Kasumi-1 (cell line): ENCODE measurements at regions not wholly inside any gene's neighbourhood (a gene's known extent, or its start where the extent isn't known, plus 50 kb on each side); places are given as distances from the start of the nearest gene placed in this dataset.
A peak's percentile ranks its signal among the peaks of the same experiment; 100 is the strongest.
"Not testable (repeated sequence)": the region's sequence is repeated elsewhere in the genome, so short reads cannot be mapped to it uniquely, and the experiment has no call there.

Experiments
- DNase-seq, 2 experiments: peaks; one replicate each; lab custom pipeline; 2025; lab: John Stamatoyannopoulos, UW

DNA sequence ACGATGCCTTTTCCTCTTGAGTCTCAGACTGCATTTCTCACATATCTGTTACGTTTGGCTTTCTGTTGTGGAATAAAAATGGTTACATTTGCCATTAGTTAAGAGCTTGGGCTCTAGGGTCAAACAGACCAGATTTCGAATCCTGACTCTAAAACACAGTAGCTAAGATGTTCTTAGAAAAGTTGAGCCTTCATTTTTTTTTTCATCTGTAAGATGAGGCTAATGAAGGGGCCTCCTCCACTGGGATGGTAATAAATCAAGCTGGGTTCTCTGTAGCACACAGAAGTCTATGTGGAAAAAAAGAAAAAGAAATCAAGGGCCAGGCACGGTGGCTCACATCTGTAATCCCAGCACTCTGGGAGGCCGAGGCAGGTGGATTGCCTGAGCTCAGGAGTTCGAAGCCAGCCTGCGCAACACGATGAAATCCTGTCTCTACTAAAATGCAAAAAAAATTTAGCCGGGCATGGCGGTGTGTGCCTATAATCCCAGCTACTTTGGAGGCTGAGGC is 49.9 kb upstream of the CAPRIN1 start:
- DNase-seq = no peak

DNA sequence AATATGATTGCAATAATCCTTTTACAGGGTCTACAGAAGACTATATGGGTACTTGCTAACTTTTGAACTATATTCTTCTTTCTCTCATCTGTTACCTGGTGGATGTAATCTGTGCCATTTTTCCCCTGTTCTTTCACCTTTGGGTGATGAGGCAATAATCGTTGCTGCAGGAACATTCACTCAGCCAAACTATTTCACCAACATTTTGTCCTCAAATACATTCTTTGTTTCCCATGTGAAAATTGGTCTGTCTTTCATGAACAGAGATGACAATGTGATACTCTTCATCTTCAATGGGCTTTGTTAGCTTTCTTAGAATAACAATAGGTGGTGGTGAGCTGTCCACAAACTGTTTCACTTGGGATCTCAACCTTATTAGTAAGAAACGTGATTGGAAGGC is 52.1 kb upstream of the CAPRIN1 start:
- no peak for DNase-seq

DNA sequence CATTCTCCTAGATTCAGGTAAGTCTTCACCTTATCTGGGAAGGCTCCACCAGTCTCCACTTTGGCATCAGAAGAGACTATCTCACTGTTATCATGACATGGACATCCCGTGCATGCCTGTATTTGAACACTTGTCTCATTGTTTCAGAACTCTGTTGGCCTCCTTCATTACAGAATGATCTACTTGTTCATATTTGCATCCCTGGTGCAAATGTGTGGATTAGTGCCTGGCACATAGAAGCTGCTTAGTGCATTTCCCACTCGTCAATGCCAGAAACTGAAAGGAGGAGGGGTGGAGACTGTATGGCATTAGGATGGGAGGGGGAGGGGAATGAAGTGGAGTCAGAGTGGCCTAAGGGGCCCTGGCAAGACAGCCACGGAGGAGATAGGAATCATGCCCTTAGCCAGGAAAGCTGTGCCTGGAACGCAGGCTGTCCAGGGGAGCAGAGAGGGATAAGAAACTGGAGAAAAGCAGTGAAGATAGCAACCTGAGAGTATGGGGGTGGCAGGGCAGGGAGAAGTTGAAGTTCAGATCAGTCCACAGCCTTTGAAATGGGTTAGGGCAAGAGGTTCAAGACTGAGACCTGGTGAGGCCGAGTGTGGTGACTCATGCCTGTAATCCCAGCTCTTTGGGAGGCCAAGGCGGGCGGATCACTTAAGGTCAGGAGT is 53.8 kb upstream of the CAPRIN1 start:
- DNase-seq = no peak

DNA sequence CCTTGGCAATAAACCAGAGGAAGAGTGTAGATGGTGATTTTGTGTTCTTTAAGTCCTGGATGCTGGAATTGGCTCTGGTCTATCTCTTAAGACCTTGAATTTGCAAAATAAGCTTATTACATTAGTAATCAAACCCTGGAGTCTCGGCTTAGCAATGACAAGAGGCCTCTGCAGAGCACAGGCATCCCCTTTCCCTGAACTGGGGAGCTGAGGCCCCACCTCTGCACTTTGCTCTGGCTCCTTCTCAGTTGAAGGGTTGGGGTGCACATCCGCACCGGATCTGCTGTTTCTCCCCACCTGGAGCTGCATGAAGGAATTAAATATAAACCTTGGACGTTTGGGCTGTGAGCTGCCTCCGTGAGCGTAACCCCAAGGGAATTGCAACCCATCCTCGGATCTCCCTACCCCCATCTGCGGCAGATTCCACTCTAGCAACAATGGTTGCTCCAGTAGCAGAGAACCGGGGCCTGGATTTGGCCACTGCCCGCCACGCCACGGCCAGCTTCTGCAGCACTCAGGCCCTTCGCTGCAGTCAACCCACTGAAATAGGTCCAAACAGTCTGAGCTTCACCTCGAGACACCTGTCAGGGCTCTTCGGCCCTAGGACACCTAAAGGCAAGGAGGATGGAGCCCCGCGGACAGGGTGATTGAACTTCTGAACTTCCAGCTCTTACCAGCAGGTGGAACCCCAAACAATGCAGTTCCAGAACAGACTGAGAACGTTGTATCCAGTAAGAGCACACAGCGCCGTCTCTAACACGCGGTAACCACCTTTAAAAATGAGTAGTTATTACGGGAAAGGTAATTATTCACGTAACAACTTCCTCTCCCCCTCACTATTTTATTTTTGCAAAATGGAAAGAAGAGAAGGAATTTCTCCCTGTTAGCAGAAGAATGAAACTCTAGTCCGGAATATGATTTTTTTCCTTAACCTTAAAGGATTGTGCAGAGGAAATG is 54.8 kb upstream of the CAPRIN1 start:
- peak; percentile 80 to 87 for DNase-seq

DNA sequence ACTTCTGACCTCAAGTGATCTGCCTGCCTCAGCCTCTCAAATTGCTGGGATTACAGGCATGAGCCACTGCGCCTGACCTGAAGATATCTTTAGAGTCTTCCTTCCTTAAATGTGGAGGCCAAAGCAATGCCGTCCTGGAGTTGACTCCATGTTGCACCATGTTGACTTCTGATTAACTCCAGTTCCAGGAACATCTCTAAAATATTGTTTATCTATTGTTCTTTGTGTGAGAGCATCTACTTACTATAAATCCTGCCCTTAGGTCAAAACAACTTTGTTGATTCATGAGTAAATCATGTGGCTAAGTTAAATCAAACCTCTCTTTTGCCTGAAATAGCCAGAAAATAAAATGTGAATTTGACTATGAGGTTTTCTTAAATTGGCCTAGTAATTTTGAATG is 56.6 kb upstream of the CAPRIN1 start:
- DNase-seq = no peak

DNA sequence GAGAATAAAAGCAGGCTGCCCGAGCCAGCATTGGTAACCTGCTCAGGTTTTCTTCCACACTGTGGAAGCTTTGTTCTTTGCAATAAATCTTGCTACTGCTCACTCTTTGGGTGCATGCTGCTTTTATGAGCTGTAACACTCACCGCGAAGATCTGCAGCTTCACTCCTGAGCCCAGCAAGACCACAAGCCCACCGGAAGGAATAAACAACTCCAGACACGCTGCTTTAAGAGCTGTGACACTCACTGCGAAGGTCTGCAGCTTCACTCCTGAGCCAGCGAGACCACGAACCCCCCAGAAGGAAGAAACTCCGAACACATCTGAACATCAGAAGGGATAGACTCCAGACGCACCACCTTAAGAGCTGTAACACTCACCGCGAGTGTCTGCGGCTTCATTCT is 60.4 kb upstream of the CAPRIN1 start:
- not testable (repeated sequence) for DNase-seq

DNA sequence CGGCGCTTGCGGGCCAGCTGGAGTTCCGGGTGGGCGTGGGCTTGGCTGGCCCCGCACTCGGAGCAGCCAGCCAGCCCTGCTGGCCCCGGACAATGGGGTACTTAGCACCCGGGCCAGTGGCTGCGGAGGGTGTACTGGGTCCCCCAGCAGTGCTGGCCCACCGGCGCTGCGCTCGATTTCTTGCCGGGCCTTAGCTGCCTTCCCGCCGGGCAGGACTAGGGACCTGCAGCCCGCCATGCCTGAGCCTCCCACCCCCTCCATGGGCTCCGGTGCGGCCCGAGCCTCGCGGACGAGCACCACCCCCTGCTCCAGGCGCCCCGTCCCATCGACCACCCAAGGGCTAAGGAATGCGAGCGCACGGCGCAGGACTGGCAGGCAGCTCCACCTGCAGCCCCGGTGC is 61.4 kb upstream of the CAPRIN1 start:
- DNase-seq = not testable (repeated sequence)

DNA sequence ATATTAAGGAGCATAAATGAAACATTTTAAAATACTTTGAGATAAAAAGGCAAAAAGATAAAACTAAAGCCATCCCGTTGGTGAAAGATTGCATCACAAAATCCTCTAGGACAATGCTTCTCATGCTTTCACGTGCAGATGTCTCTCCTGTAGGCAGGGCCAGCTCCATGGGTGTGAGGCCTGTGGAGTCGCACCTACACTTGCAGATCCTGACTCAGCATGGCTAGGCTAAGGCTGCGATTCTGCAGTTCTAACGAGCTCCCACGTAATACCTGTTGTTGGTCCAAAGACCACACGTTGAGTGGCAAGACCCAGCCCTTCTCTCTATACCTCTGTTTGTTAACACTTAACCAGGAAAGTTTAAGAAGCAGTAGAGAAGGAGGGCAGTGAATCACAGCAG is 62.1 kb upstream of the CAPRIN1 start:
- DNase-seq = no peak

DNA sequence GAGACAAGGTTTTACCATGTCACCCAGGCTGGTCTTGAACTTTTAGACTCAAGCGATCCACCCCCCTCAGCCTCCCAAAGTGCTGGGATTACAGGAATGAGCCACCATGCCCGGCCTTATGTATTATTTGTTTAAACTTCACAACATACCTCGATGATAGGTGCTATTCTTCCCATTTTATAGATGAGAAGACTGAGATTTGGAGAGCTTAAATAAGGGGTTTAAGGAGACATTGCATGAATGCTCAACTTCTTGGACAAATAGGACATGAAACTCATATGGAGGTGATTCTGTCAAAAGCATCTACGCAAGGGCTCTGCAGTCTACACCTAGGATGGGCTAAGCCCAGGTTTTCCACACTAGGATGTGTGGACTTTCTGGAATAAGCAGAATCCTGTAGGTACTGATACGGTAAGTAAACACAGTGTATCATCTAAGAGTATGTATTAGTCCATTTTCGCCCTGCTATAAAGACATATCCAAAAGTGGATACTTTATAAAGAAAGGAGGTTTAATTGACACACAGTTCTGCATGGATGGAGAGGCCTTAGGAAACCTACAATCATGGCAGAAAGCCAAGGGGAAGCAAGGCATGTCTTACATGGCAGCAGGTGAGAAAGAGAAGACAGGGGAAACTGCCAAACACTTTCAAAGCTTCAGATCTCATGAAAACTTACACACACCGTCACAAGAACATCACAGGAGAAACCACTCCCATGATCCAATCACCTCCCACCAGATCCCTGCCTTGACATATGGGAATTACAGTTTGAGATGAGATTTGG is 62.8 kb upstream of the CAPRIN1 start:
- no peak for DNase-seq

DNA sequence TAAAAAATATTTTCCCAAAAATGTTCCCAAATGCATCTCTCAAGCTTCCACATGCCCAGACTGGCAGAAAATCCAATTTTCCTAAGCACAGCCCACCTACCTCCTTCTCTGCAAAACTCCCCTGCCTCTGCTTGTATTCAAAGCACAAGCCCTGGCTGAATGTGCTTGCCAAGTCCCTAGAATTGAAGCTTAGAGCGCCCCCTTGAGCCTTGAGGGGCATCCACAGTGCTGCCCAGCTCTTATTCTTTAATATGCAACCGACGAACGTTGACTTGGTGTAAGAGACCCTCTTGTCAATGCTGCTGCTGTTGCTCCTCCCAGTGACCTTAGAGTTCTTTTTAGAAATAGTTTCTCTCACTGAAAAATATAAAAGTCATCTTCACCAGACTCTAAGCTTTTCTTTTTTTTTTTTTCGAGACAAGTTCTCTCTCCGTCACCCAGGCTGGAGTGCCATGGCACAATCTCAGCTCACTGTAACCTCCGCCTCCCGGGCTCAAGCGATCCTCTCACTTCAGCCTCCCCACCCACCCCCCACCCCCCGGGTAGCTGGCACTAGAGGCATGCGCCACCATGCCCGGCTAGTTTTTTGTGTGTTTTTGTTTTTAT is 63.5 kb upstream of the CAPRIN1 start:
- peak; percentile 89 to 91 for DNase-seq

DNA sequence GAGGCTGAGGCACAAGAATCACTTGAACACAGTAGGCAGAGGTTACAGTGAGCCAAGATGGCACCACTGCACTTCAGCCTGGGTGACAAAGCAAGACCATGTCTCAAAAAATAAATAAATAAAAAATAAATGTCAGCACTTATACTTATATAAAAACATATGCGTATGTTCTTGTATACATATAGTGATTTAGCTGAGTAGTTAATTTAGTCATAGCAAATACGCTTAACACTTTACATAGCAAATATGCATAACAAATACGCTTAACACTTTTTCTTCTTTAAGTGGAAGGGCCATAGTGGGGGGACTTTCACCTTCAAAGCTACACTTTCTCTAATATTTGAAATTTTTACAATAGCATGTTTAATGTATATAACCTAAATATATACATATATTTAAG is 64.0 kb upstream of the CAPRIN1 start:
- DNase-seq = no peak

DNA sequence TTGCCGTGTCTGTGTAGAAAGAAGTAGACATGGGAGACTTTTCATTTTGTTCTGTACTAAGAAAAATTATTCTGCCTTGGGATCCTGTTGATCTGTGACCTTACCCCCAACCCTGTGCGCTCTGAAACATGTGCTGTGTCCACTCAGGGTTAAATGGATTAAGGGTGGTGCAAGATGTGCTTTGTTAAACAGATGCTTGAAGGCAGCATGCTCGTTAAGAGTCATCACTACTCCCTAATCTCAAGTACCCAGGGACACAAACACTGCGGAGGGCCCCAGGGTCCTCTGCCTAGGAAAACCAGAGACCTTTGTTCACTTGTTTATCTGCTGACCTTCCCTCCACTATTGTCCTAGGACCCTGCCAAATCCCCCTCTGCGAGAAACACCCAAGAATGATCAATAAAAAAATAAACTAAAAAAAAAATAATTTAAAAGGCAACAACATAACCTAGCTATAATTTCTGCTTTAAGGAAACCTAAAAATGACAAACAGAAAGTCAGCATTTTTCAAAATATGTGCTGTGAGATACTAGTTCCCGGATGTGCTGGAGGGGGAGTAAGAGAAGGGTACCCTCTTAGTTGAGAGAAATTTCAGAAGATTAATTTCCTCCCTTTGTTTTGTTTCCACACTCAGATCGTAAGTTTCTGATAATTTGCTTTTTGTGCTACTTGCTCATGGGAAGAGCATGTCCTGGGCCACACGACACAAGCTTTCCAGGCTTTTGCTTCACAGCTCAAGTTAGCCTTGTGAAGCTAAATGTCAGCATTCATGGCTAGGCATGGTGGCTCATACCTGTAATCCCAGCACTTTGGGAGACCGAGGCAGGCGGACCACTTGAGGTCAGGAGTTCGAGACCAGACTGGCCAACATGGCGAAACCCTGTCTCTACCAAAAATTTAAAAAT is 64.7 kb upstream of the CAPRIN1 start:
- not testable (repeated sequence) for DNase-seq

DNA sequence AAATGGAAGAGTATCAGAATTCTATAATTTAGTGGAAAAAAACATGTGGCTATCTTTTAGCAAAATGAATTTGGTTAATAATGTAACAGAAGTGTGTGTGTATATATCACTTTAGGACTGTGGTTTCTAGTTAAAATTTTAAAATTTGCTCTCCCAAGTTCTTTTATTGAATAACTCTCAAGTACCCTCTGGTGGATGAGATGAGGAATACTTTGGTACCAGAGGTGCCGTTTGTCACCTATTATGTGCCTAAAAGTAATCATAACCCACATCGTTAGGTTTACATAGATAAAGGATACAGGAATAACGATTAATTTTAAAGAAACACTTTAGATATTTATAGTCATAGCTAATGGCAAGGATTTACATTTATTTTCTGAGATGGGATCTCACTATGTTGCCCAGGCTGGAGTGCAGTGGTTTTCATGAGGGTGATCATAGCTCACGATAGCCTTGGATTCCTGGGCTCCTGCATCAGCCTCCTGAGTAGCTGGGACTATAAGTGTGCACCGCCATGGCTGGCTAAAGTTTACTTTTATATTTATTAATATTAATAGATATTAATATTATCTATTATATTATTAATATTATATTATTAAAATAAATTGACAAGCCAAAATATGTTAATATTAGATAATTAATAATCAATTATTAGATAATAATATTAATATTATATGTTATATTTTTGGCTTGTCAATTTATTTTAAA is 66.7 kb upstream of the CAPRIN1 start:
- DNase-seq = peak; percentile 60 to 61

DNA sequence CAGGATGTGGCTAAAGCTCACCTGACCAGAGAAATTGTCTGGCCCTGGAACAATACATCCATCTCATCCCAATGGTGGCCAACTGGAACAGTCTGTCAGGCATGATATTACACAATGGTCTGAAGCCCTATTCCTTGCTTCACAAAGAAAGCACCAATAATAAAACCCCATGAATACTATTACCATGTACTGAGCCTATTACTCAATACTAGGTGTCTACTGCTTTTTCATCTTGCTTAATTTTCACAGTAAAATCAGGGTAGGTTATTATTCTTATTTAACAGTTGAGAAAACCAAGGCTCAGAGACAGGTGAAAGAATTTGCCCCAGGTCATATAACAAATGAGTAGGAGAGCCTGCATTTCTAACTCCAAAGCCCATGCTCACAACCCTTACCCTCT is 68.9 kb upstream of the CAPRIN1 start:
- no peak for DNase-seq

DNA sequence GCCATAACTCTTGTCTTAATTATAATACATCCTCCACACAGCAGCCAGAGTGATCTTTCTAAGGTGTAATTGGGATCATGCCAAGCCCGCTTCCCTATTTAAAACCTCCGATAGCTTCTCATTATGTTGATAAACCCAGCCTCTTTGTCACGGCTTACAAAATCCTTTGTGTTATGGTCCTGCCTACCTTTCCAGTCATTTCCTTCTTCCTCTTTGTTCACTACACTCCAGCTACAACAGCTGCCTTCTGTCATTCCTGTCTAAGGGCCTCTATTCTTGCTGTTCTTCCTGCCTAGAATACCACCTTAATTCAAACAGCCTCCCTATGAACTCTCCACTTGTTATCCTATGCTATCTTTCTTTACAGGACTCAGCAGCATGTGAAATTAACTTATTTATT is 70.6 kb upstream of the CAPRIN1 start:
- DNase-seq = no peak

DNA sequence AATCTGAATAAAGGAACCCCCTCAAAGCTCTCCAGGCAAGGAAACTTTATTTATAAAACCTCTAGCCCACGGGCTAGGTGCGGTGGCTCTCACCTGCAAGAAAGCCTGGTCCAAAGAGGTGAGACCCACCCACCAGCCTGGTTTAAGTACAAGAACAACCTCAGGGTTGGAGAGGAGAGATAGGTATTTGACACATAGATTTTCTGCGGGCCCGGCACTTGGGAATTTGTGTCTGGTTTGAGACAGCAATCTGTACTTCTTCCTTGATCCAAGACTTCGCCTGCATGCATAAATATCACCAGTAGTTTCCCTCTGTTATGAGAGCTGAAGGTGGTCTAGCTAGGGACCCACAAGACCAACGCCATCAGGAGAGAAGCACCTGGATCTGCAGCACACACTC is 73.2 kb upstream of the CAPRIN1 start:
- DNase-seq = no peak

DNA sequence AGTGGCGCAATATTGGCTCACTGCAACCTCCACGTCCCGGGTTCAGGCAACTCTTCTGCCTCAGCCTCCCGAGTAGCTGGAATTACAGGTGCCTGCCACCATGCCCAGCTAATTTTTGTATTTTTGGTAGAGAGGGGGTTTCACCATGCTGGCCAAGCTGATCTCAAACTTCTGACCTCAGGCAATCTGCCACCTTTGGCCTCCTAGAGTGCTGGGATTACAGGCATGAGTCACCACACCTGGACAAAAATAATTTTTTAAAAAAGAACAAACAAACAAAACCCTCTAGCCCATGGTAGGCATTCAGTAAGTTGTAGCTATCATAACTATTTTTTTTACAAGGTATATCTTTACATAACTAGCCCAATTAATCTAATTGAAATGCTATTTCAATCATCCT is 73.9 kb upstream of the CAPRIN1 start:
- DNase-seq = no peak

DNA sequence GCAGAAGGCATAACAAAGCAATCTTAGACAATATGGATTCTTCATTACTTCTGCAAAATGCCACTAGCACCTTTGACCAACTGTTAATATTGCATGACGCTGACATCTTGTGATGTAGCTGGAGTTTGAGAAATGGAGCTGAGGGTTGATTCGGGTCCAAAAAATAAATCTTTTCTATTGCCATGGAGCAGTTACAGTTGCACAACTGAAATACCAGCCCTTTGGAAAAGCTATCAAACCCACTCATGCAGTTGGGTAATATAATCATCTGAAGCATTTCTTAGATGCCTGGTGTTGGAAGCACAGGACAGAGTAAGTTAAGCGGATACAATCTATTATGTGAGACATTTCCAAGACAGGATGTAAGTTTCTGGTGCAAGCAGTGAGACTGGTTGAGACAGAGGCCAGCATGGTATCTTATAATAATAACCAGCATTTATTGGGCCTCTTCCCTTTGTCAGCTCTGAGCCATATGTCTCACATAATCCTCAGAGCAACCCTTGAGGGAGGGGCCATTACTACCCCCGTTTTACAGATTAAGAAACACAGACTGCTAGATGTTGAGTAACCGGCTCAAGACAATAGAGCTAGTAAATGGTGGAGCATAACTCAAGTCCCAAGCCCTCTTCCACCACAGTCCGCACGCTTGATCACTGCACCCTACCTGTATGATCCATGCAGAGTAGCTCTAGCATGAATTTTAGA is 74.9 kb upstream of the CAPRIN1 start:
- DNase-seq = no peak

DNA sequence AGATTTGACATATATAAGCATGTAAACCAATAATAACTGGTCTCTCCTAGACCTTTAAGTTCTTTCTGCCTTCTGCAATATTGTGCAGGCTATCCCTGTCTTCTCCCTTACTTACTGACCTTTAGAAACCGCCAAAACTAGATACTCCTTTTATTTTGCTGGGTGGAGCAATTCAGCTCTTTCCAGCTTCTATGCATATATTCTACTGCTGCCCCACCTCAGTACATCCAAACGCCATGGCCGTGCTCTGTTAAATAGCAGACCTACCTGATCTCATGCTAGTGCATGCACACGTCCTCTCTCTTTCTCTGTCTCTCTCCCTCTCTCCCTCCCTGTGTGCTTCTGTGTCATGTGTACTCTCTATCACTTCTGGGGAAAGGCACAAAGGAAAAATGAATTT is 76.7 kb upstream of the CAPRIN1 start:
- DNase-seq = no peak

DNA sequence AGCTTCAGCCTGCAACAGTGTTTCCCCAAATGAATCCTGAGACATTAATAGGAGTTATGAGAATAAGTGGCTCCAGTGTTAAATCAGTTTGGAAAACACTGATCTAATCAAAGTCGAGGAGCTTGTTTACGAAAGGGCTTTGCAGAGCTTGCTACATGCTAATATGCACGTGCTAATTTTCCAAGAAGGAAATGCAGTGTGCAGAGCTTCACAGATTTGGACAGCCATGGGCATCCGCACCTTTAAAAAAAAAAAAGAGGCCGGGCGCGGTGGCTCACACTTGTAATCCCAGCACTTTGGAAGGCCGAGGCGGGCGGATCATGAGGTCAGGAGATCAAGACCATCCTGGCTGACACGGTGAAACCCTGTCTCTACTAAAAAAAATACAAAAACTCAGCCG is 79.7 kb upstream of the LMO2 start:
- not testable (repeated sequence) for DNase-seq
